ENCODE measurements at regions not wholly inside any gene's neighbourhood (a gene's known extent, or its start where the extent isn't known, plus 50 kb on each side); places are given as distances from the start of the nearest gene placed in this dataset.

DNA sequence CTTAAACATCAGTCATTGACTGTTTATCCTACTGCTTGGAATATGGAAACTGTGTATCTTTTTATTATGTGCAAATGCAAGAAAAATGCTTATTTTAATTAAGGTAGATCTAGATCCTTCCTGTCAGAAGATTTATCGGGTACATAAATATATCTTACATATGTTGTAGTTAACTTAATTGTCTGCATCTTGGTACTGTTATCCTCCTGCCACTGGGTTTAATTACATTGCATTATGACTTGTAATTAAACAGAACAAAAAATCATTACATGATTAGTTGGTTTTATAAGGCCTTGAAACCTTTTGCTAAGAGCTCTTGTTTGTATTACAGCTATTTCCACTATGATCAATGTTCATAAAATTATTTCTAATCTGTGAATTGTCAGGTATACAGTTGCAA is 211.2 kb downstream of the PTGER3 start:
- CTCF ChIA-PET: interaction anchor here (1.5 kb wide), 1 partner anchor 18 kb away, joined by 4 read pairs; no protein-coding TSS in a partner anchor

DNA sequence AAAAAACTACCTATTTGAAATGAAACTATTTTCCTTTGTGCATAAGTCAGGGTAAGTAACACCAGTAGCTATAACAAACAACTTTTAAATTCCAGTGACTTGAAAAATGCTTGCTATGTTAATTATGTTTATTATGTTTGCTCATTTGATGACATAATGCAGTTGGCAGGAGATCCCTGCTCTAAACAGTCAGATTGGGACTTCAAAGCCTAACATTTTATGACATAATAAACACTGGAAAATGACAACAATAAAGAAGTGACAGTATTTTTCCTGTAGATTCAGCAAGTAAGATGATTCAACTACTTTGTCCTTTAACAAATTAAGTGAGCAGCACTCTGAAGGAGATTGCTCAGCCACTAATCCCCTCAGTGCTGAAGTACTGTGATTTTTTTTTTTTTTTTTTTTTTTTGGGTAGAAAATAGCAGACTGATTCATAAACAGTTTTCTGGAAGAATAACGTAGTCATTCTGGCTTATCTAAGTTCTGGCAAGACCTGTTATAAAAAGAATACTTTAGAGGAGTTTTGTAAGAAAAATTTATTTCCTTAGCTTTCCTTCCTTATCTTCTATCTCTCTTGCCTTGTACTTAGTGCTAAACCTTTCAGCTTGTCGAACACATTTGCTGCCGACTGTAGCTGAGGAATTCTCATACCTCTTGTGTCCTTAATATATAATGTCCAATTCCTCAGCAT is 207.2 kb downstream of the PTGER3 start:
- CTCF ChIA-PET: no interaction called here
- DNase-seq (ENCODE audit: extremely low spot score): no peak
- TF ChIP-seq, protein P1, sequence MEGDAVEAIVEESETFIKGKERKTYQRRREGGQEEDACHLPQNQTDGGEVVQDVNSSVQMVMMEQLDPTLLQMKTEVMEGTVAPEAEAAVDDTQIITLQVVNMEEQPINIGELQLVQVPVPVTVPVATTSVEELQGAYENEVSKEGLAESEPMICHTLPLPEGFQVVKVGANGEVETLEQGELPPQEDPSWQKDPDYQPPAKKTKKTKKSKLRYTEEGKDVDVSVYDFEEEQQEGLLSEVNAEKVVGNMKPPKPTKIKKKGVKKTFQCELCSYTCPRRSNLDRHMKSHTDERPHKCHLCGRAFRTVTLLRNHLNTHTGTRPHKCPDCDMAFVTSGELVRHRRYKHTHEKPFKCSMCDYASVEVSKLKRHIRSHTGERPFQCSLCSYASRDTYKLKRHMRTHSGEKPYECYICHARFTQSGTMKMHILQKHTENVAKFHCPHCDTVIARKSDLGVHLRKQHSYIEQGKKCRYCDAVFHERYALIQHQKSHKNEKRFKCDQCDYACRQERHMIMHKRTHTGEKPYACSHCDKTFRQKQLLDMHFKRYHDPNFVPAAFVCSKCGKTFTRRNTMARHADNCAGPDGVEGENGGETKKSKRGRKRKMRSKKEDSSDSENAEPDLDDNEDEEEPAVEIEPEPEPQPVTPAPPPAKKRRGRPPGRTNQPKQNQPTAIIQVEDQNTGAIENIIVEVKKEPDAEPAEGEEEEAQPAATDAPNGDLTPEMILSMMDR (IDR thresholded peaks at IDR 0.05; ENCODE audit: control extremely low read depth, extremely low read depth, low read depth, missing control alignments): no peak
- POLR2A ChIA-PET: no interaction called here

More for the DNA sequence above, 211.2 kb downstream of the PTGER3 start:
- TF ChIP-seq, protein P1 (IDR thresholded peaks at IDR 0.05; ENCODE audit: control extremely low read depth, extremely low read depth, low read depth, missing control alignments): no peak
- no peak for DNase-seq (ENCODE audit: extremely low spot score)
- POLR2A ChIA-PET: no interaction called here

DNA sequence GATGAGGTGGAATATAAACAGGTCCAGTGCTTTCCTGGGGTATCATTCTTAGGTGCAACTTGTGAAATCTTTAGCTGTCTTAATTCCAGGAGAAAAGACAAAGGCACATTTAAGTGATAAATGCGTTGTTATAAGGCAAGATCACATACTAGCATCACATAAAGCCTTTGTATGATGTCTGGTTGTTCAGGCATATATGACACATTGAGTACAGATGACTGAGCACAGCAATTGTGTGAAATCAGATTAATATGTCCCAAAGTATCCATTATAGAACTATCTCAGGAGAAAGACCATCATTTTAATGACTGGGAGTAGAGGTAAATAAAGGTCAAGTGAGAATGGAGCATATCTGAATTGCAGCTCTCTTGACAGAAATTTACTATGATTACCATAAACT is 205.1 kb downstream of the PTGER3 start:
- no peak for DNase-seq (ENCODE audit: extremely low spot score)
- ChIA-PET CTCF (no interaction called here), POLR2A (no interaction called here)
- TF ChIP-seq, protein P1 (IDR thresholded peaks at IDR 0.05; ENCODE audit: control extremely low read depth, extremely low read depth, low read depth, missing control alignments): no peak

DNA sequence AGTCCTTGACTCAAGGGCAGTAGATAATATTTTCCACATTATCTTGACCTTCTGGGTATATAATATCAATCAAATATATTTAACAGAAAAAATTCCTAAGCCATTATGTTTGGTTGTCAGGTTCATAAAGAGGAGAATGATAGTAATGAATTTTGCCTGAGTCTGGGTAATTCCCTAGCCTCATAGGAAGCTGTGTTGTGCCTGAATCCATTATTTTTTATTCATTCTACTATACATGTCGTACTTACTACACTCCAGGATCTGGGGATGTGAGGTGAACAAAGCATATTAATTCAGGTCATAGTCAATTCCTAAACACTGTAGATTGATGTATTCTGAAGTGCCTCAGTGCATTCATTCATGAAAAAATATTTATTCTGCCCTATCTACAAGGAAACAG is 204.2 kb downstream of the PTGER3 start:
- TF ChIP-seq, protein P1 (IDR thresholded peaks at IDR 0.05; ENCODE audit: control extremely low read depth, extremely low read depth, low read depth, missing control alignments): no peak
- DNase-seq (ENCODE audit: extremely low spot score): no peak
- ChIA-PET CTCF (no interaction called here), POLR2A (no interaction called here)

DNA sequence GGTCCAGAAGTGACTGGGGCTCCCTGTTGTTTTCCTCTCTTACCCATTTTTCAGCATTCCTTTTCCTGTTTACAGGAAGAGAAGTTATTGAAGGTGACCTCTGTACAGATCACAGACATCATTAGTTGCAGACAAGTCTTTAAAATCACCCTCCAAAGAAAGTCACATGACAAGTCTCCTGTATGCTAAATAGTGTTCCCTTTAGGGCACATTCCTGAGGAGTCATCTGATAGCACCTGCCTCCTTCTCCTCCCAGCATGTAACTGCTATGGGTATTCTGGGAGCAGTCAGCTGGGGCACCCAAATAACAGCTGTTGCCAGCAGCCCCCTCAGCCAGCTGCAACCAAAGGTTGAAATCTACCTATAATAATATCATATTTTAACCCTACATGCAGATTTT is 200.6 kb downstream of the PTGER3 start:
- ChIA-PET CTCF (no interaction called here), POLR2A (no interaction called here)
- DNase-seq (ENCODE audit: extremely low spot score): no peak
- TF ChIP-seq, protein P1 (IDR thresholded peaks at IDR 0.05; ENCODE audit: control extremely low read depth, extremely low read depth, low read depth, missing control alignments): no peak

DNA sequence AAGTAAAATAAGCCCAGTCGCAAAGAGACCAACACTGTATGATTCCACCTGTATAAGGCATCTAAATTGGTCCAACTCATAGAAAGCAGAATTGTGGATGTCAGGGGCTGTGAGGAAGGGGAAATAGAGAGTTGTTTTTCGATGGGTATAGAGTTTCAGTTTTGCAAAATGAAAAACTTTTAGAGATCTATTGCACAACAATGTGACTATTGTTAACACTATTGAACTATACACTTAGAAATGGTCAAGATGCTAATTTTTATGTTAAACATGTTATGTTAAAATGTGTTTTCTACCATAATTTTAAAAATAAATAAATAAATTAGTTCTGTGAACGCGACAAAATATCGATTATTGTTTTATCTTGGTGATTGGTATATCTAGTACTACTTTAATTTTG is 192.4 kb downstream of the PTGER3 start:
- DNase-seq (ENCODE audit: extremely low spot score): no peak
- TF ChIP-seq, protein P1 (IDR thresholded peaks at IDR 0.05; ENCODE audit: control extremely low read depth, extremely low read depth, low read depth, missing control alignments): no peak
- POLR2A ChIA-PET: no interaction called here
- CTCF ChIA-PET: no interaction called here
